ENCODE measurements at regions not wholly inside any gene's neighbourhood (a gene's known extent, or its start where the extent isn't known, plus 50 kb on each side); places are given as distances from the start of the nearest gene placed in this dataset.

GRCh38 chr1:218760601-218761570 is 412.8 kb upstream of the LYPLAL1 start:
- Histone ChIP-seq H3K27ac (ENCODE audit: extremely low read length, insufficient read depth, low read length) (no peak overlapping the region), H3K36me3 (replicated peaks in 1 of 2; ENCODE audit: control insufficient read depth in 1 of 2, insufficient read depth in 2 of 2, low read length in 2 of 2) (no peaks in the 10 kb centered on the region), H2AFZ (ENCODE audit: low read length) (no peak overlapping the region)

More at GRCh38 chr1:218760601-218761570, 412.8 kb upstream of the LYPLAL1 start:
- Histone ChIP-seq H4K20me1 (ENCODE audit: insufficient read depth, low read length) (no peaks in the 10 kb centered on the region), H3K4me1 (ENCODE audit: insufficient read depth, low read length) (no peaks in the 10 kb centered on the region), H3K4me3 (replicated peaks in 1 of 3; ENCODE audit: insufficient read depth in 1 of 3, low read depth in 2 of 3, low read length in 3 of 3) (no peak overlapping the region), H3K4me2 (ENCODE audit: low read depth, low read length) (no peak overlapping the region), H3K79me2 (ENCODE audit: insufficient read depth, low read length) (no peaks in the 10 kb centered on the region), H3K27me3 (ENCODE audit: control insufficient read depth in 1 of 2, insufficient read depth in 2 of 2, low read length in 2 of 2) (no peaks in the 10 kb centered on the region), H3K9ac (ENCODE audit: insufficient read depth, low read depth, low read length) (no peak overlapping the region), H3K9me3 (ENCODE audit: low read length) (no peaks in the 10 kb centered on the region)
- no peak for FAIRE-seq
- 19% methylated on average over 3 of the region's 3 CpGs for WGBS (ENCODE audit: low lambda C conversion rate)
- in situ Hi-C loops (cut with HindIII; ENCODE audit: extremely low pct_ligation_motif_present, low pct_unique_long_range_greater_than_20kb) (no loop called here), intact Hi-C loops (cut with micrococcal nuclease; ENCODE audit: unreplicated experiment) (no loop called here)
- TF ChIP-seq SP5 (CRISPR knock-in tag; IDR thresholded peaks at IDR 0.05; ENCODE audit: borderline replicate concordance, low read depth), result no peak
- TF ChIP-seq ZNF609 (CRISPR knock-in tag; IDR thresholded peaks at IDR 0.05; ENCODE audit: borderline replicate concordance), result no peak
- no peak for TF ChIP-seq MLLT10 (CRISPR knock-in tag; IDR thresholded peaks at IDR 0.05)
- TF ChIP-seq ISL2 (CRISPR knock-in tag; IDR thresholded peaks at IDR 0.05), result no peak
- TF ChIP-seq TFDP1 (CRISPR knock-in tag; IDR thresholded peaks at IDR 0.05; ENCODE audit: borderline replicate concordance), result no peak
- no peak for TF ChIP-seq SALL1 (CRISPR knock-in tag; IDR thresholded peaks at IDR 0.05)
- TF ChIP-seq ZNF180 (CRISPR knock-in tag; IDR thresholded peaks at IDR 0.05; ENCODE audit: borderline replicate concordance, low read depth), result no peak
- no peak for TF ChIP-seq LBX2 (CRISPR knock-in tag; IDR thresholded peaks at IDR 0.05; ENCODE audit: borderline replicate concordance)
- no peak for TF ChIP-seq KDM3A (CRISPR knock-in tag; IDR thresholded peaks at IDR 0.05; ENCODE audit: low read depth)
- no peak for TF ChIP-seq MBD4 (IDR thresholded peaks at IDR 0.05; ENCODE audit: borderline replicate concordance, low read length)
- TF ChIP-seq ZNF614 (CRISPR knock-in tag; IDR thresholded peaks at IDR 0.05; ENCODE audit: borderline replicate concordance), result no peak
- no peak for TF ChIP-seq BATF2 (CRISPR knock-in tag; IDR thresholded peaks at IDR 0.05)
- DNase-seq (ENCODE audit: low spot score), result no peak
- POLR2A ChIA-PET, result no interaction called here
- BruUV-seq (replicated peaks), result no TSS peak
- ATAC-seq, result no peak
- CTCF ChIA-PET (ENCODE audit: low intra/inter-chr PET ratio, low total read pairs), result no interaction called here

Measured in HepG2 (cell line).